Mesenchymal stem cell (in vitro differentiated cells and primary cell): ENCODE measurements at regions not wholly inside any gene's neighbourhood (a gene's known extent, or its start where the extent isn't known, plus 50 kb on each side); places are given as distances from the start of the nearest gene placed in this dataset.
A peak's percentile ranks its signal among the peaks of the same experiment; 100 is the strongest.

Experiments used
- DNase-seq: peaks from one replicate; pipeline ENCODE4 v3.0.0-alpha.2; 2013
- H2AFZ ChIP-seq: one replicate; pipeline ENCODE4 v1.6.1; 2013; ENCODE audit warnings: low read depth, mild to moderate bottlenecking, control low read depth, inconsistent platforms, low read length, moderate library complexity
- H2AK5ac ChIP-seq: 2 replicates; pipeline ENCODE4 v1.6.1; 2013; ENCODE audit warnings: low read length, moderate library complexity, mild to moderate bottlenecking, inconsistent platforms; ENCODE audit not compliant: severe bottlenecking
- H2BK120ac ChIP-seq: one replicate; pipeline ENCODE4 v1.6.1; 2013; ENCODE audit warnings: low read depth, mild to moderate bottlenecking, inconsistent platforms, low read length, moderate library complexity
- H2BK12ac ChIP-seq, 2 experiments: one replicate each; pipeline ENCODE4 v1.6.1; 2013; ENCODE audit warnings: inconsistent platforms in 2 of 2, low read length in 2 of 2, mild to moderate bottlenecking in 2 of 2, moderate library complexity in 2 of 2, control low read depth in 1 of 2
- H2BK15ac ChIP-seq: one replicate; pipeline ENCODE4 v1.6.1; 2013; ENCODE audit warnings: mild to moderate bottlenecking, low read depth, inconsistent platforms; ENCODE audit not compliant: poor library complexity, severe bottlenecking
- H2BK5ac ChIP-seq: 2 replicates; pipeline ENCODE4 v1.6.1; 2013; ENCODE audit warnings: low read depth, mild to moderate bottlenecking, low read length, control low read depth, inconsistent platforms; ENCODE audit not compliant: poor library complexity, severe bottlenecking
- H3K14ac ChIP-seq, 2 experiments: one replicate each; pipeline ENCODE4 v1.6.1; 2013; ENCODE audit warnings: inconsistent platforms in 2 of 2, low read length in 2 of 2, control low read depth in 1 of 2, mild to moderate bottlenecking in 1 of 2, moderate library complexity in 1 of 2
- H3K18ac ChIP-seq, 2 experiments: one replicate each; pipeline ENCODE4 v1.6.1; 2013; ENCODE audit warnings: inconsistent platforms in 2 of 2, low read length in 2 of 2, control low read depth in 1 of 2, low read depth in 1 of 2, mild to moderate bottlenecking in 1 of 2
- H3K23ac ChIP-seq, 2 experiments: one replicate each; pipeline ENCODE4 v1.6.1; 2013; ENCODE audit warnings: inconsistent platforms in 2 of 2, low read length in 2 of 2, mild to moderate bottlenecking in 2 of 2, moderate library complexity in 2 of 2, control low read depth in 1 of 2
- H3K27ac ChIP-seq: 2 replicates; pipeline ENCODE4 v1.5.1; 2013; ENCODE audit warnings: mild to moderate bottlenecking, moderate library complexity, low read length, control low read depth, inconsistent platforms; ENCODE audit not compliant: poor library complexity, severe bottlenecking
- H3K27me3 ChIP-seq, 2 experiments: 2 replicates each; pipeline versions ENCODE4 v1.6.1 to v1.7.0; 2013; ENCODE audit warnings: low read length in 2 of 2, mild to moderate bottlenecking in 2 of 2, moderate library complexity in 2 of 2, control low read depth in 1 of 2, inconsistent platforms in 1 of 2; ENCODE audit not compliant: control insufficient read depth in 1 of 2, insufficient read depth in 1 of 2
- H3K36me3 ChIP-seq, 2 experiments: 2 replicates each; pipeline versions ENCODE4 v1.6.1 to v1.7.0; 2013; ENCODE audit warnings: low read length in 2 of 2, control low read depth in 1 of 2, inconsistent platforms in 1 of 2, low read depth in 1 of 2, mild to moderate bottlenecking in 1 of 2; ENCODE audit not compliant: insufficient read depth in 2 of 2, control insufficient read depth in 1 of 2
- H3K4ac ChIP-seq, 2 experiments: one replicate each; pipeline ENCODE4 v1.6.1; 2013; ENCODE audit warnings: inconsistent platforms in 2 of 2, low read length in 2 of 2, mild to moderate bottlenecking in 2 of 2, moderate library complexity in 2 of 2, control low read depth in 1 of 2, low read depth in 1 of 2
- H3K4me1 ChIP-seq: 2 replicates; pipeline ENCODE4 v1.6.1; 2013; ENCODE audit warnings: low read depth, low read length, control low read depth; ENCODE audit not compliant: control insufficient read depth, insufficient read depth
- H3K4me2 ChIP-seq: 2 replicates; pipeline ENCODE4 v1.6.1; 2013; ENCODE audit warnings: low read length, mild to moderate bottlenecking, inconsistent platforms; ENCODE audit not compliant: poor library complexity, severe bottlenecking
- H3K4me3 ChIP-seq, 2 experiments: 2 replicates each; pipeline versions ENCODE4 v1.5.1 to v1.7.0; 2013; ENCODE audit warnings: low read length in 2 of 2, mild to moderate bottlenecking in 2 of 2, control low read depth in 1 of 2, low read depth in 1 of 2; ENCODE audit not compliant: insufficient read depth in 1 of 2
- H3K79me1 ChIP-seq: replicated peaks from 2 replicates; pipeline ENCODE4 v1.6.1; 2013; ENCODE audit warnings: mild to moderate bottlenecking, control low read depth, low read length, inconsistent platforms; ENCODE audit not compliant: poor library complexity, severe bottlenecking
- H3K9ac ChIP-seq: 2 replicates; pipeline ENCODE4 v1.7.0; 2013; ENCODE audit warnings: mild to moderate bottlenecking, low read length, moderate library complexity
- H3K9me3 ChIP-seq: 2 replicates; pipeline ENCODE4 v1.7.0; 2013; ENCODE audit warnings: mild to moderate bottlenecking, low read length; ENCODE audit not compliant: control insufficient read depth
- H4K8ac ChIP-seq: one replicate; pipeline ENCODE4 v1.6.1; 2013; ENCODE audit warnings: inconsistent platforms, mild to moderate bottlenecking, low read length, moderate library complexity
- H4K91ac ChIP-seq: one replicate; pipeline ENCODE4 v1.6.1; 2013; ENCODE audit warnings: mild to moderate bottlenecking, low read length, inconsistent platforms
- WGBS: methylation state at CpG from one replicate; pipeline ENCODE4 v1.1.7; 2013; ENCODE audit warnings: mixed read lengths; 5-methylcytosine and 5-hydroxymethylcytosine counted together

DNA sequence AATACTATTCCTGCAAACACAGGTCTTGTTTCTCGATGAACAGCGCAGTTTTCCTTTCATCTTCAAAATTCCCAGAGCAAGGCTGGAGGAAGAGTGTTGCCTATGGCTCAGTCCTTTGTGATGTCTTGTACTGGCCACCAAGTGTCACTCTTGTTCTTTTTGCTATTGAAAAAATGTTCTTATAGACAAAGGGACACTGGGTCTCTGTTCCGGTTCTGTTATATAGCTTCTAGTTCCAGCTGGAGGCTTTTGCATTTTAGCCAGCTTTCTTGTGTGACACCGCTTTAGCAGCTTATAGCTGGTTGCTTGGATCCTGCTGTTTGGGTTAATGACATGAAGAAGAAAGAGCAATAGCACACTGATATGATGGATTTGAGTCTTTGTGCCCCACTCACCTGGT, 343.7 kb upstream of the KCNN2 start:
- no peak overlapping the region for H3K27ac ChIP-seq
- H3K9ac ChIP-seq: no peak overlapping the region
- H2BK15ac ChIP-seq: no peak overlapping the region
- H3K4me3 ChIP-seq: no peak overlapping the region
- no peak overlapping the region for H2BK12ac ChIP-seq
- no peak overlapping the region for H2AK5ac ChIP-seq
- no peak overlapping the region for H3K18ac ChIP-seq
- H3K4me1 ChIP-seq: no peaks in the 10 kb centered on the region
- peak; percentile 9 for DNase-seq
- no peaks in the 10 kb centered on the region for H3K27me3 ChIP-seq
- no peaks in the 10 kb centered on the region for H3K9me3 ChIP-seq
- H3K4me2 ChIP-seq: no peak overlapping the region
- no peak overlapping the region for H3K23ac ChIP-seq
- no peak overlapping the region for H4K91ac ChIP-seq
- no peak overlapping the region for H3K14ac ChIP-seq
- H4K8ac ChIP-seq: no peak overlapping the region
- no peak overlapping the region for H2AFZ ChIP-seq
- no peaks in the 10 kb centered on the region for H3K36me3 ChIP-seq
- H2BK120ac ChIP-seq: no peak overlapping the region
- H2BK5ac ChIP-seq: no peak overlapping the region
- 83% methylated on average over 4 of the region's 4 CpGs for WGBS
- H3K4ac ChIP-seq: no peak overlapping the region
- no peaks in the 10 kb centered on the region for H3K79me1 ChIP-seq

GRCh38 chr5:114038756-114039155, 323.1 kb upstream of the KCNN2 start:
- no peak overlapping the region for H2BK12ac ChIP-seq
- no peaks in the 10 kb centered on the region for H3K27me3 ChIP-seq
- no peak overlapping the region for H3K23ac ChIP-seq
- H4K8ac ChIP-seq: no peak overlapping the region
- no peak overlapping the region for H2BK5ac ChIP-seq
- H3K4ac ChIP-seq: no peak overlapping the region
- no peak overlapping the region for H3K14ac ChIP-seq
- H3K9me3 ChIP-seq: peaks cover 3% of the 10 kb centered on the region
- H3K27ac ChIP-seq: no peak overlapping the region
- H3K18ac ChIP-seq: no peak overlapping the region
- H2AK5ac ChIP-seq: no peak overlapping the region
- DNase-seq: no peak
- no peak overlapping the region for H3K4me2 ChIP-seq
- no peaks in the 10 kb centered on the region for H3K79me1 ChIP-seq
- H3K36me3 ChIP-seq: no peaks in the 10 kb centered on the region
- H3K4me3 ChIP-seq: no peak overlapping the region
- no peak overlapping the region for H2BK120ac ChIP-seq
- H2AFZ ChIP-seq: no peak overlapping the region
- no peaks in the 10 kb centered on the region for H3K4me1 ChIP-seq
- no peak overlapping the region for H2BK15ac ChIP-seq
- H3K9ac ChIP-seq: no peak overlapping the region
- no peak overlapping the region for H4K91ac ChIP-seq
- 38% methylated on average over 2 of the region's 2 CpGs for WGBS

- Histone ChIP-seq H3K4me1 (no peaks in the 10 kb centered on the region), H2BK15ac (no peak overlapping the region), H3K4ac (no peak overlapping the region), H3K23ac (no peak overlapping the region), H3K4me2 (no peak overlapping the region), H3K79me1 (no peaks in the 10 kb centered on the region), H2BK12ac (no peak overlapping the region), H3K4me3 (no peak overlapping the region), H3K9me3 (no peaks in the 10 kb centered on the region), H3K27me3 (peaks cover 18 to 22% of the 10 kb centered on the region in 2 experiments), H3K18ac (no peak overlapping the region), H2AK5ac (no peak overlapping the region), H3K36me3 (no peaks in the 10 kb centered on the region), H3K27ac (no peak overlapping the region), H2BK120ac (no peak overlapping the region), H4K91ac (no peak overlapping the region), H2BK5ac (no peak overlapping the region), H3K9ac (no peak overlapping the region), H3K14ac (no peak overlapping the region), H4K8ac (no peak overlapping the region), H2AFZ (no peak overlapping the region)
- no peak for DNase-seq
- 100% methylated on average over 1 of the region's 2 CpGs for WGBS
Observed at GRCh38 chr5:114050087-114050486, 311.8 kb upstream of the KCNN2 start.

DNA sequence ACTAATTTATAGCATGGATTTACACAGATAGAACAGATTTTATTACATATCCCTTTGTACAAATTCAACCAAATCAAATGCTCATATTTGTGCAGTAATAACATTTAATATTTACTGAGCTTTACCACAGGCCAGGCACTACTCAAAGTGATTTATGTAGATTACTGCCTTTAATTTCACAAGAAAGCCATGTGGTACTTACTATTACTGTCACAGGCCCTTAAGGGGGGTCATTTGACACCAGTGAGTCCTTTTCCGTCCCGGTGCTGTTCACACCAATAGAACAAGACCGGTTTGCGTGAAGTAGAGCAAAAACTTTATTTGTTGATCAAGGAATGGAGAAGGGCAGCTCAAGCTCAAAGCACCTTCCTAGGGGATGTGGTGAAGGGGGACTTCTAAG, 308.5 kb upstream of the KCNN2 start:
- no peak overlapping the region for H2BK15ac ChIP-seq
- H3K27me3 ChIP-seq: peaks cover 41 to 52% of the 10 kb centered on the region in 2 experiments
- H3K27ac ChIP-seq: no peak overlapping the region
- H3K14ac ChIP-seq: no peak overlapping the region
- WGBS: 81% methylated on average over 4 of the region's 4 CpGs
- H3K4me3 ChIP-seq: no peak overlapping the region
- H3K23ac ChIP-seq: no peak overlapping the region
- no peak overlapping the region for H3K9ac ChIP-seq
- H3K9me3 ChIP-seq: no peaks in the 10 kb centered on the region
- no peak overlapping the region for H3K4ac ChIP-seq
- H4K8ac ChIP-seq: no peak overlapping the region
- H3K18ac ChIP-seq: no peak overlapping the region
- H2BK5ac ChIP-seq: no peak overlapping the region
- peaks cover 8% of the 10 kb centered on the region for H3K4me1 ChIP-seq
- no peaks in the 10 kb centered on the region for H3K36me3 ChIP-seq
- no peak overlapping the region for H2BK12ac ChIP-seq
- DNase-seq: no peak
- H3K4me2 ChIP-seq: no peak overlapping the region
- H2BK120ac ChIP-seq: no peak overlapping the region
- no peak overlapping the region for H2AK5ac ChIP-seq
- H2AFZ ChIP-seq: no peak overlapping the region
- no peak overlapping the region for H4K91ac ChIP-seq
- H3K79me1 ChIP-seq: no peaks in the 10 kb centered on the region
